H1 (cell line): ENCODE measurements at regions not wholly inside any gene's neighbourhood (a gene's known extent, or its start where the extent isn't known, plus 50 kb on each side); places are given as distances from the start of the nearest gene placed in this dataset.

Experiments
- CTCF ChIA-PET: fragments of 300-600 bp; sonication (Branson Sonifier 250); formaldehyde crosslinking; loops from one replicate; lab custom pipeline; 2021; ENCODE audit not compliant: partially characterized antibody; lab: Charles Lee
- POLR2A ChIA-PET: fragments of 300-600 bp; sonication (Branson Sonifier 250); formaldehyde crosslinking; loops from one replicate; lab custom pipeline; 2021; ENCODE audit warnings: inconsistent platforms; ENCODE audit not compliant: partially characterized antibody; lab: Charles Lee
- DNase-seq, 2 experiments: peaks; one replicate each; pipeline versions ENCODE4 v3.0.0 to v3.0.0-alpha.2; 2010 to 2022; ENCODE audit warnings: low spot score in 2 of 2, low read depth in 1 of 2, mixed read lengths in 1 of 2
- FAIRE-seq: peaks from 2 replicates; lab custom pipeline; 2011; peaks lifted over from hg19 to GRCh38; lab: Jason Lieb, UNC
- H2AFZ ChIP-seq: 2 replicates; pipeline ENCODE4 v1.8.1; 2012; ENCODE audit warnings: low read length, inconsistent platforms
- H2AK5ac ChIP-seq: 2 replicates; pipeline ENCODE4 v1.6.1; 2013; ENCODE audit warnings: low read depth, low read length
- H2BK120ac ChIP-seq: replicated peaks from 2 replicates; pipeline ENCODE3; 2013; ENCODE audit warnings: low read depth, low read length, inconsistent platforms
- H2BK12ac ChIP-seq: 2 replicates; pipeline ENCODE4 v1.6.1; 2013; ENCODE audit warnings: low read depth, low read length
- H2BK15ac ChIP-seq: 2 replicates; pipeline ENCODE4 v1.6.1; 2013; ENCODE audit warnings: low read length
- H2BK20ac ChIP-seq: 2 replicates; pipeline ENCODE4 v1.6.1; 2013; ENCODE audit warnings: low read length
- H2BK5ac ChIP-seq: 2 replicates; pipeline ENCODE4 v1.6.1; 2013; ENCODE audit warnings: low read depth, low read length
- H3K14ac ChIP-seq: 2 replicates; pipeline ENCODE4 v1.6.1; 2013; ENCODE audit warnings: inconsistent platforms; ENCODE audit not compliant: insufficient read length
- H3K18ac ChIP-seq: 2 replicates; pipeline ENCODE4 v1.6.1; 2013; ENCODE audit warnings: low read length; ENCODE audit errors: extremely low read depth
- H3K23ac ChIP-seq: 2 replicates; pipeline ENCODE4 v1.6.1; 2013; ENCODE audit warnings: inconsistent platforms; ENCODE audit not compliant: insufficient read length
- H3K23me2 ChIP-seq: 2 replicates; pipeline ENCODE4 v1.6.1; 2013; ENCODE audit warnings: low read depth, low read length
- H3K27ac ChIP-seq: 2 replicates; pipeline ENCODE4 v1.6.1; 2011; ENCODE audit warnings: low read depth, low read length, inconsistent platforms
- H3K27me3 ChIP-seq, 4 experiments: replicated peaks in 1 of 4; 1 replicate in 1 of 4; 2 replicates in 3 of 4; pipeline versions ENCODE4 v1.6.1 to v1.8.1; 2011 to 2013; ENCODE audit warnings: low read length in 3 of 4, mild to moderate bottlenecking in 3 of 4, inconsistent platforms in 2 of 4, mixed read lengths in 2 of 4, moderate library complexity in 1 of 4; ENCODE audit not compliant: control insufficient read depth in 3 of 4, insufficient read depth in 3 of 4; ENCODE audit errors: extremely low read depth in 1 of 4
- H3K36me3 ChIP-seq, 4 experiments: 2 replicates each; pipeline versions ENCODE4 v1.6.1 to v1.8.1; 2011 to 2013; ENCODE audit warnings: mild to moderate bottlenecking in 4 of 4, low read length in 3 of 4, moderate library complexity in 2 of 4, control low read depth in 1 of 4, inconsistent platforms in 1 of 4; ENCODE audit not compliant: insufficient read depth in 4 of 4, control insufficient read depth in 2 of 4
- H3K4ac ChIP-seq: replicated peaks from 2 replicates; pipeline ENCODE3; 2013; ENCODE audit warnings: low read length, low read depth, mixed read lengths, inconsistent platforms; ENCODE audit not compliant: insufficient read length
- H3K4me1 ChIP-seq, 4 experiments: replicated peaks in 1 of 4; 1 replicate in 1 of 4; 2 replicates in 3 of 4; pipeline versions ENCODE4 v1.6.1 to v1.8.1; 2011 to 2013; ENCODE audit warnings: low read length in 3 of 4, inconsistent platforms in 2 of 4, mixed read lengths in 1 of 4; ENCODE audit not compliant: insufficient read depth in 4 of 4, control insufficient read depth in 3 of 4
- H3K4me2 ChIP-seq, 2 experiments: 2 replicates each; pipeline versions ENCODE4 v1.6.1 to v1.8.1; 2011 to 2013; ENCODE audit warnings: low read depth in 2 of 2, low read length in 2 of 2, control low read depth in 1 of 2, inconsistent platforms in 1 of 2, mild to moderate bottlenecking in 1 of 2; ENCODE audit not compliant: insufficient read depth in 1 of 2
- H3K4me3 ChIP-seq, 4 experiments: fragments of 200-600, 300-600 bp in 1 of 4; sonication (generic), shearing (Covaris generic), sonication (Bioruptor Twin) in 1 of 4; 2 replicates each; pipeline versions ENCODE4 v1.5.1 to v1.8.1; 2011 to 2016; ENCODE audit warnings: low read length in 4 of 4, low read depth in 3 of 4, control low read depth in 2 of 4, inconsistent platforms in 2 of 4, mild to moderate bottlenecking in 2 of 4, mixed read lengths in 1 of 4, moderate library complexity in 1 of 4; ENCODE audit not compliant: insufficient read depth in 2 of 4; ENCODE audit errors: extremely low read depth in 1 of 4
- H3K56ac ChIP-seq: replicated peaks from 2 replicates; pipeline ENCODE3; 2013; ENCODE audit warnings: low read depth, mild to moderate bottlenecking, mixed read lengths, low read length, inconsistent platforms; ENCODE audit not compliant: insufficient read length
- H3K79me1 ChIP-seq: 2 replicates; pipeline ENCODE4 v1.6.1; 2013; ENCODE audit warnings: low read depth, low read length, control low read depth
- H3K79me2 ChIP-seq, 2 experiments: 2 replicates each; pipeline versions ENCODE4 v1.6.1 to v1.8.1; 2012 to 2013; ENCODE audit warnings: low read length in 2 of 2, mild to moderate bottlenecking in 2 of 2, inconsistent platforms in 1 of 2; ENCODE audit not compliant: insufficient read depth in 2 of 2, control insufficient read depth in 1 of 2
- H3K9ac ChIP-seq, 4 experiments: replicated peaks in 1 of 4; 1 replicate in 1 of 4; 2 replicates in 3 of 4; pipeline versions ENCODE4 v1.6.1 to v1.8.1; 2011 to 2013; ENCODE audit warnings: low read depth in 3 of 4, low read length in 3 of 4, control low read depth in 2 of 4, mild to moderate bottlenecking in 2 of 4, moderate library complexity in 2 of 4, inconsistent platforms in 1 of 4; ENCODE audit errors: extremely low read depth in 1 of 4
- H3K9me3 ChIP-seq, 2 experiments: 2 replicates each; pipeline versions ENCODE4 v1.6.1 to v1.8.1; 2012 to 2013; ENCODE audit warnings: mild to moderate bottlenecking in 2 of 2, moderate library complexity in 2 of 2, control low read depth in 1 of 2, inconsistent platforms in 1 of 2, low read depth in 1 of 2, low read length in 1 of 2, mixed read lengths in 1 of 2; ENCODE audit not compliant: insufficient read depth in 2 of 2
- H4K20me1 ChIP-seq, 2 experiments: replicated peaks in 1 of 2; 2 replicates each; pipeline versions ENCODE3 to v1.8.1; 2011 to 2013; ENCODE audit warnings: inconsistent platforms in 2 of 2, low read length in 2 of 2, mild to moderate bottlenecking in 1 of 2; ENCODE audit not compliant: insufficient read depth in 2 of 2, control insufficient read depth in 1 of 2
- H4K5ac ChIP-seq: 2 replicates; pipeline ENCODE4 v1.6.1; 2013; ENCODE audit warnings: low read length, low read depth, mixed read lengths, inconsistent platforms; ENCODE audit not compliant: insufficient read length
- H4K8ac ChIP-seq: 2 replicates; pipeline ENCODE4 v1.8.0; 2013; ENCODE audit warnings: mild to moderate bottlenecking, moderate library complexity, low read length, inconsistent platforms; ENCODE audit not compliant: insufficient read depth; ENCODE audit errors: extremely low read depth
- H4K91ac ChIP-seq: replicated peaks from 2 replicates; pipeline ENCODE3; 2013; ENCODE audit warnings: low read length, mixed read lengths, inconsistent platforms; ENCODE audit not compliant: insufficient read length
- BACH1 ChIP-seq: IDR thresholded peaks from 2 replicates; pipeline ENCODE4 v1.6.1; 2012; ENCODE audit warnings: low read length, improper control_type of control experiment
- BRCA1 ChIP-seq: IDR thresholded peaks from 2 replicates; pipeline ENCODE4 v1.6.1; 2012; ENCODE audit warnings: low read depth, low read length, improper control_type of control experiment
- CHD1 ChIP-seq: IDR thresholded peaks from 2 replicates; pipeline ENCODE4 v1.6.1; 2012; ENCODE audit warnings: low read depth, low read length, improper control_type of control experiment
- CHD2 ChIP-seq: IDR thresholded peaks from 2 replicates; pipeline ENCODE4 v1.6.1; 2012; ENCODE audit warnings: low read length, improper control_type of control experiment
- EGR1 ChIP-seq: IDR thresholded peaks from 2 replicates; pipeline ENCODE4 v1.6.1; 2011; ENCODE audit warnings: low read depth, low read length, borderline replicate concordance
- EZH2 ChIP-seq: fragments of 200-600 bp; sonication (generic); IDR thresholded peaks from 2 replicates; pipeline ENCODE4 v1.7.1; 2012; ENCODE audit warnings: low read depth, mild to moderate bottlenecking, moderate library complexity, low read length, inconsistent platforms; ENCODE audit not compliant: severe bottlenecking
- FOSL1 ChIP-seq: IDR thresholded peaks from 2 replicates; pipeline ENCODE4 v1.6.1; 2011; ENCODE audit warnings: mild to moderate bottlenecking, low read depth, low read length, moderate library complexity; ENCODE audit not compliant: insufficient read depth
- GTF2F1 ChIP-seq: IDR thresholded peaks from 2 replicates; pipeline ENCODE4 v1.6.1; 2012; ENCODE audit warnings: low read depth, low read length, improper control_type of control experiment, borderline replicate concordance
- JUN ChIP-seq: IDR thresholded peaks from 2 replicates; pipeline ENCODE4 v1.6.1; 2011; ENCODE audit warnings: low read depth, mild to moderate bottlenecking, improper control_type of control experiment, low read length
- KDM5A ChIP-seq: fragments of 200-600 bp; IDR thresholded peaks from 2 replicates; pipeline ENCODE4 v1.7.1; 2012; ENCODE audit warnings: mild to moderate bottlenecking, low read length, inconsistent platforms, mixed read lengths
- MAX ChIP-seq: IDR thresholded peaks from 2 replicates; pipeline ENCODE4 v1.6.1; 2012; ENCODE audit warnings: inconsistent platforms
- SUZ12 ChIP-seq: fragments of 200-600 bp; sonication (generic); IDR thresholded peaks from 2 replicates; pipeline ENCODE4 v1.6.1; 2012; ENCODE audit warnings: mild to moderate bottlenecking, inconsistent platforms, low read length, moderate library complexity, mixed read lengths
- TBP ChIP-seq: IDR thresholded peaks from 2 replicates; pipeline ENCODE4 v1.6.1; 2011; ENCODE audit warnings: low read depth, low read length, improper control_type of control experiment
- TCF12 ChIP-seq: IDR thresholded peaks from 2 replicates; pipeline ENCODE4 v1.6.1; 2011; ENCODE audit warnings: low read depth, mild to moderate bottlenecking, low read length
- TEAD4 ChIP-seq: IDR thresholded peaks from 2 replicates; pipeline ENCODE4 v1.6.1; 2012; ENCODE audit warnings: low read depth, low read length, inconsistent platforms, mixed read lengths
- YY1 ChIP-seq: IDR thresholded peaks from 2 replicates; pipeline ENCODE4 v1.6.1; 2011; ENCODE audit warnings: low read depth, mild to moderate bottlenecking, low read length
- WGBS, 2 experiments: shearing (Covaris generic) in 1 of 2; methylation state at CpG; one replicate each; pipeline versions ENCODE4 v1.1.6 to v1.1.7; 2013 to 2015; ENCODE audit warnings: low lambda C conversion rate in 2 of 2, mixed read lengths in 2 of 2, inconsistent platforms in 1 of 2, low coverage in 1 of 2, missing lambda C conversion rate in 1 of 2; ENCODE audit not compliant: insufficient replicate concordance in 2 of 2, insufficient coverage in 1 of 2, insufficient read length in 1 of 2; ENCODE audit errors: extremely low coverage in 1 of 2, missing lambda C conversion rate in 1 of 2; 5-methylcytosine and 5-hydroxymethylcytosine counted together

GRCh38 chr1:5342830-5343229 is 649.4 kb downstream of the NPHP4 start:
- Histone ChIP-seq H3K56ac (no peak overlapping the region), H2AFZ (no peak overlapping the region), H4K91ac (no peak overlapping the region), H3K4me1 (no peaks in the 10 kb centered on the region), H3K9ac (no peak overlapping the region), H3K27me3 (no peaks in the 10 kb centered on the region; a peak in 1 of 7 replicates), H4K5ac (no peak overlapping the region), H3K36me3 (no peaks in the 10 kb centered on the region), H3K18ac (no peak overlapping the region), H3K4me3 (no peak overlapping the region), H2BK12ac (no peak overlapping the region), H2AK5ac (no peak overlapping the region), H3K79me1 (no peaks in the 10 kb centered on the region), H3K23ac (no peak overlapping the region), H3K4ac (no peak overlapping the region), H4K20me1 (peaks cover 0 to 2% of the 10 kb centered on the region in 2 experiments), H3K27ac (no peak overlapping the region), H3K14ac (no peak overlapping the region), H2BK15ac (no peak overlapping the region), H2BK120ac (no peak overlapping the region), H2BK5ac (no peak overlapping the region), H2BK20ac (no peak overlapping the region), H4K8ac (no peak overlapping the region), H3K4me2 (no peak overlapping the region), H3K9me3 (no peaks in the 10 kb centered on the region), H3K23me2 (peaks cover 4% of the 10 kb centered on the region; the same call in 1 of the 2 replicates), H3K79me2 (no peaks in the 10 kb centered on the region)
- TF ChIP-seq SUZ12 = no peak
- no peak for TF ChIP-seq JUN
- TF ChIP-seq EGR1 = no peak
- no peak for TF ChIP-seq CHD2
- no peak for TF ChIP-seq FOSL1
- no peak for TF ChIP-seq GTF2F1
- no peak for TF ChIP-seq TCF12
- no peak for TF ChIP-seq CHD1
- TF ChIP-seq YY1 = no peak
- no peak for TF ChIP-seq KDM5A
- TF ChIP-seq TBP = no peak
- TF ChIP-seq TEAD4 = no peak
- TF ChIP-seq BACH1 = no peak
- no peak for TF ChIP-seq BRCA1
- no peak for TF ChIP-seq EZH2
- TF ChIP-seq MAX = no peak
- CTCF ChIA-PET = interaction anchor here (0.9 to 1.1 kb wide), 4 partner anchors 10 to 403 kb away, joined by 3 read pairs; no protein-coding TSS in a partner anchor
- POLR2A ChIA-PET = no interaction called here
- WGBS, 2 experiments = 83% methylated on average over 11 of the region's 11 CpGs; no CpG with 5 or more reads in 1 of the 2 experiments
- FAIRE-seq (no peak), DNase-seq (no peak)
